Sigmoid colon (tissue), 4 donors: ENCODE measurements at regions not wholly inside any gene's neighbourhood (a gene's known extent, or its start where the extent isn't known, plus 50 kb on each side); places are given as distances from the start of the nearest gene placed in this dataset.

Source experiments
- EP300 ChIP-seq, 4 donors: sonication (generic); formaldehyde crosslinking; IDR thresholded peaks; one replicate each; pipeline ENCODE4 v1.6.1; 2017; ENCODE audit warnings: antibody characterized with exemption in 4 of 4
- POLR2A ChIP-seq, 2 donors: fragments of 450-650 bp; IDR thresholded peaks; one replicate each; pipeline ENCODE4 v1.6.1; 2016; ENCODE audit warnings: antibody characterized with exemption in 2 of 2, mild to moderate bottlenecking in 2 of 2, moderate library complexity in 2 of 2
- POLR2AphosphoS5 ChIP-seq, 4 donors: sonication (generic); formaldehyde crosslinking; IDR thresholded peaks; one replicate each; pipeline ENCODE4 v1.6.1; 2017; ENCODE audit warnings: antibody characterized with exemption in 4 of 4
- TF ChIP-seq, protein P1 (sequence below), 4 experiments: fragments of 450-650 bp in 3 of 4; fragments of 200-600 bp in 1 of 4; IDR thresholded peaks; one replicate each; pipeline ENCODE4 v1.5.1; 2016 to 2019; ENCODE audit warnings: antibody characterized with exemption in 4 of 4, mild to moderate bottlenecking in 3 of 4, moderate library complexity in 2 of 4

DNA sequence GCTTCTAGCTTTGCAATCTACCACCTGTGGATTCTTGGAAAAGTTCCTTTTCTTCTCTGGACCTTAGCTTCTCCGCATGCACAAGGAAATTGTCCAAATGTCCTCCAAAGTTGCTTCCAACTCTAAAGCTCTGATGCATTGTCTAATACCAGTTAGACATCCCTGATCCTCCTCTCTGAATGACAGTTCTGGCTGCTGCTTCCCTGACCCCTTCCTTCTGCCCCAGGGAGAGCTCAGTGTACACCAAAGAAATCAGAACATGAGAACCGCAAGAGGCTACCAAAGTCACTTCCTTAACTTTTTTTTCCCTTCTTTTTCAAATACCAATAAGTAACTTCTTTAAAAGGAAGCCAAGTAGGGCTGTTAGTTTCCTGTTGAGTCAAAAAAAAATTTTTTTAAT is 79.7 kb upstream of the CES5A start:
- TF ChIP-seq, protein P1, sequence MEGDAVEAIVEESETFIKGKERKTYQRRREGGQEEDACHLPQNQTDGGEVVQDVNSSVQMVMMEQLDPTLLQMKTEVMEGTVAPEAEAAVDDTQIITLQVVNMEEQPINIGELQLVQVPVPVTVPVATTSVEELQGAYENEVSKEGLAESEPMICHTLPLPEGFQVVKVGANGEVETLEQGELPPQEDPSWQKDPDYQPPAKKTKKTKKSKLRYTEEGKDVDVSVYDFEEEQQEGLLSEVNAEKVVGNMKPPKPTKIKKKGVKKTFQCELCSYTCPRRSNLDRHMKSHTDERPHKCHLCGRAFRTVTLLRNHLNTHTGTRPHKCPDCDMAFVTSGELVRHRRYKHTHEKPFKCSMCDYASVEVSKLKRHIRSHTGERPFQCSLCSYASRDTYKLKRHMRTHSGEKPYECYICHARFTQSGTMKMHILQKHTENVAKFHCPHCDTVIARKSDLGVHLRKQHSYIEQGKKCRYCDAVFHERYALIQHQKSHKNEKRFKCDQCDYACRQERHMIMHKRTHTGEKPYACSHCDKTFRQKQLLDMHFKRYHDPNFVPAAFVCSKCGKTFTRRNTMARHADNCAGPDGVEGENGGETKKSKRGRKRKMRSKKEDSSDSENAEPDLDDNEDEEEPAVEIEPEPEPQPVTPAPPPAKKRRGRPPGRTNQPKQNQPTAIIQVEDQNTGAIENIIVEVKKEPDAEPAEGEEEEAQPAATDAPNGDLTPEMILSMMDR (IDR thresholded peaks at IDR 0.05): no peak
- TF ChIP-seq POLR2A (IDR thresholded peaks at IDR 0.05) (no peak), POLR2AphosphoS5 (IDR thresholded peaks at IDR 0.05) (no peak), EP300 (IDR thresholded peaks at IDR 0.05) (no peak)
